OCI-LY3 (cell line): ENCODE measurements at regions not wholly inside any gene's neighbourhood (a gene's known extent, or its start where the extent isn't known, plus 50 kb on each side); places are given as distances from the start of the nearest gene placed in this dataset.

ENCODE experiments used
- H2AFZ ChIP-seq: fragments of 200-600, 300-600 bp; shearing (Covaris generic); 2 replicates; pipeline ENCODE4 v1.6.0; 2014; ENCODE audit warnings: antibody characterized with exemption, low read depth, low read length
- H3K27ac ChIP-seq: fragments of 200-600, 300-600 bp; sonication (generic); 2 replicates; pipeline ENCODE4 v1.5.1; 2014; ENCODE audit warnings: mild to moderate bottlenecking, low read length, moderate library complexity, mixed read lengths
- H3K27me3 ChIP-seq: fragments of 200-600, 300-600 bp; sonication (generic); 2 replicates; pipeline ENCODE4 v1.6.1; 2014; ENCODE audit warnings: low read depth, low read length, mixed read lengths
- H3K36me3 ChIP-seq: fragments of 200-600, 300-600 bp; sonication (generic); replicated peaks from 2 replicates; pipeline ENCODE3; 2014; ENCODE audit warnings: low read depth, low read length, mixed read lengths
- H3K4me1 ChIP-seq: fragments of 300-600, 200-600 bp; sonication (generic); 2 replicates; pipeline ENCODE4 v1.6.1; 2014; ENCODE audit warnings: low read length, mixed read lengths
- H3K4me2 ChIP-seq: fragments of 200-600, 300-600 bp; sonication (generic); 2 replicates; pipeline ENCODE4 v1.6.1; 2014; ENCODE audit warnings: low read length, mixed read lengths
- H3K4me3 ChIP-seq: fragments of 300-600, 200-600 bp; sonication (generic); 2 replicates; pipeline ENCODE4 v1.5.1; 2014; ENCODE audit warnings: antibody characterized with exemption, mild to moderate bottlenecking, low read length, moderate library complexity
- H3K79me2 ChIP-seq: fragments of 300-600, 200-600 bp; shearing (Covaris generic); 2 replicates; pipeline ENCODE4 v1.6.1; 2014; ENCODE audit warnings: mild to moderate bottlenecking, low read length, mixed read lengths
- H3K9ac ChIP-seq: fragments of 300-600, 200-600 bp; shearing (Covaris generic); 2 replicates; pipeline ENCODE4 v1.6.0; 2014; ENCODE audit warnings: mild to moderate bottlenecking, low read length, moderate library complexity
- H3K9me3 ChIP-seq: fragments of 200-600, 300-600 bp; shearing (Covaris generic); 2 replicates; pipeline ENCODE4 v1.6.1; 2014; ENCODE audit warnings: low read length, mixed read lengths; ENCODE audit not compliant: insufficient read depth
- H4K20me1 ChIP-seq: fragments of 200-600, 300-600 bp; sonication (generic); 2 replicates; pipeline ENCODE4 v1.6.1; 2016; ENCODE audit warnings: low read length, mixed read lengths; ENCODE audit not compliant: insufficient read depth
- EZH2phosphoT487 ChIP-seq: fragments of 200-600 bp; shearing (Covaris generic); IDR thresholded peaks from 2 replicates; pipeline ENCODE4 v1.6.1; 2018; ENCODE audit warnings: antibody characterized with exemption, mixed run types, low read depth
- TF ChIP-seq, protein P1 (sequence below): fragments of 200-600, 300-600 bp; sonication (generic); IDR thresholded peaks from 2 replicates; pipeline ENCODE4 v1.5.1; 2014; ENCODE audit warnings: antibody characterized with exemption, low read length, low read depth

DNA sequence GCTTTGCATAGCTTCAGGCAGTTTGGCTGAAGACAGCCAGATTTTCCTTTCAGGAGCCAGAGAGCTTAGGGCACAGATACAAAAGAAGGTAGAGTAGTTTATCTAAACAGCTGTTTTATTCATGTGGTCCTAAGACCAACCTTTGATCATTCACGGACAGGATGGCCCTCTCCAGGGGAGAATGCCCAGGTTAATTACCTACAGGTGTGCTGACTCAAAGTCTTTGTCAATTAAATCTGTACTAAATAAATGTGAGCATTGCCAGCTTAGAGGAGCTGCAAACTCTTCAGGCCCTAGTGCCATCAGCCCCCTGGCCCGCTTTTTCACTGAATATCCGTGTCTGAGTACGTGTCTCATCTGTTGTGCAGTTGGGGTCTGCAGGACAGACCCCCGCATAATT, 554.7 kb downstream of the NUP35 start:
- Histone ChIP-seq H3K36me3 (no peaks in the 10 kb centered on the region), H3K27ac (no peak overlapping the region), H3K4me2 (no peak overlapping the region), H3K9ac (no peak overlapping the region), H3K4me1 (no peaks in the 10 kb centered on the region), H3K27me3 (no peaks in the 10 kb centered on the region), H3K9me3 (no peaks in the 10 kb centered on the region), H4K20me1 (no peaks in the 10 kb centered on the region), H3K4me3 (no peak overlapping the region), H3K79me2 (no peaks in the 10 kb centered on the region), H2AFZ (no peak overlapping the region)
- no peak for TF ChIP-seq EZH2phosphoT487
- TF ChIP-seq, protein P1, sequence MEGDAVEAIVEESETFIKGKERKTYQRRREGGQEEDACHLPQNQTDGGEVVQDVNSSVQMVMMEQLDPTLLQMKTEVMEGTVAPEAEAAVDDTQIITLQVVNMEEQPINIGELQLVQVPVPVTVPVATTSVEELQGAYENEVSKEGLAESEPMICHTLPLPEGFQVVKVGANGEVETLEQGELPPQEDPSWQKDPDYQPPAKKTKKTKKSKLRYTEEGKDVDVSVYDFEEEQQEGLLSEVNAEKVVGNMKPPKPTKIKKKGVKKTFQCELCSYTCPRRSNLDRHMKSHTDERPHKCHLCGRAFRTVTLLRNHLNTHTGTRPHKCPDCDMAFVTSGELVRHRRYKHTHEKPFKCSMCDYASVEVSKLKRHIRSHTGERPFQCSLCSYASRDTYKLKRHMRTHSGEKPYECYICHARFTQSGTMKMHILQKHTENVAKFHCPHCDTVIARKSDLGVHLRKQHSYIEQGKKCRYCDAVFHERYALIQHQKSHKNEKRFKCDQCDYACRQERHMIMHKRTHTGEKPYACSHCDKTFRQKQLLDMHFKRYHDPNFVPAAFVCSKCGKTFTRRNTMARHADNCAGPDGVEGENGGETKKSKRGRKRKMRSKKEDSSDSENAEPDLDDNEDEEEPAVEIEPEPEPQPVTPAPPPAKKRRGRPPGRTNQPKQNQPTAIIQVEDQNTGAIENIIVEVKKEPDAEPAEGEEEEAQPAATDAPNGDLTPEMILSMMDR, result no peak

DNA sequence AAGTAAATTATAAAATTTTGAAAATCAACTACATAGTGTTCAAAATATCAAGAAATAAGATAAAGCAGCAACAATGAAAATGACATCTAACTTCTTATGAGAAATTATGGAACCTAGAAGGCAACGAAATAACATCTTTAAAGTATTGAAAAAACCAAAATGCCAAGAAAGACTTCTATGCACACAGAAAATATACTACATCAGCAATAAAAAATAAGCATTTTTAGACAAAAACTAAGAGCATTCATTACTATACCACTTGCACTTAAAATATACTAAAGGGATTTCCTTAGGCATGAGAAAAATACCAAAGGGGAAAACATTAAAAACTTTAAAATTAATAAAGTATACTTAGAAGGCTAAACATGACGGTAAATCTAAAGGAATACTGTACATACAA, 556.3 kb downstream of the NUP35 start:
- Histone ChIP-seq H3K27ac (no peak overlapping the region), H3K4me3 (no peak overlapping the region), H2AFZ (no peak overlapping the region), H3K9ac (no peak overlapping the region), H4K20me1 (no peaks in the 10 kb centered on the region), H3K27me3 (no peaks in the 10 kb centered on the region), H3K9me3 (no peaks in the 10 kb centered on the region), H3K79me2 (no peaks in the 10 kb centered on the region), H3K4me2 (no peak overlapping the region), H3K4me1 (no peaks in the 10 kb centered on the region), H3K36me3 (no peaks in the 10 kb centered on the region)
- TF ChIP-seq, protein P1, result no peak
- TF ChIP-seq EZH2phosphoT487, result no peak

DNA sequence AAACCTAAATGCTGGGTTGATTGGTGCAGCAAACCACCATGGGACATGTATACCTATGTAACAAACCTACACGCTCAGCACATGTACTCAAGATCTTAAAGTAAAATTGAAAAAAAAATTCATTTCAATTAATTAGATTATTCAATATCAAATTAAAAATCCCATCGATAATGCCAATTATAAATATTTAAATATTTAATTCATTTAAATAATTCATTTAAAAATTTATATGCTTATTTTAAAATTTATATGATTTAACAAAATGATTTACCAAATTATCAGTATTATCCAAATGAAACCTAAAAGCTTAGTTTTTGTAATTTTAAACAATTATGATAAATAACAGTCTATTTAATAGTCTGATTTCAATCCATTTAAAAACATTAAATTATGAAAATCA, 560.4 kb downstream of the NUP35 start:
- Histone ChIP-seq H3K9me3 (no peaks in the 10 kb centered on the region), H3K4me2 (no peak overlapping the region), H3K4me3 (no peak overlapping the region), H4K20me1 (no peaks in the 10 kb centered on the region), H3K4me1 (no peaks in the 10 kb centered on the region), H3K9ac (no peak overlapping the region), H3K79me2 (no peaks in the 10 kb centered on the region), H2AFZ (no peak overlapping the region), H3K27me3 (no peaks in the 10 kb centered on the region), H3K36me3 (no peaks in the 10 kb centered on the region), H3K27ac (no peak overlapping the region)
- TF ChIP-seq, protein P1, result no peak
- no peak for TF ChIP-seq EZH2phosphoT487

DNA sequence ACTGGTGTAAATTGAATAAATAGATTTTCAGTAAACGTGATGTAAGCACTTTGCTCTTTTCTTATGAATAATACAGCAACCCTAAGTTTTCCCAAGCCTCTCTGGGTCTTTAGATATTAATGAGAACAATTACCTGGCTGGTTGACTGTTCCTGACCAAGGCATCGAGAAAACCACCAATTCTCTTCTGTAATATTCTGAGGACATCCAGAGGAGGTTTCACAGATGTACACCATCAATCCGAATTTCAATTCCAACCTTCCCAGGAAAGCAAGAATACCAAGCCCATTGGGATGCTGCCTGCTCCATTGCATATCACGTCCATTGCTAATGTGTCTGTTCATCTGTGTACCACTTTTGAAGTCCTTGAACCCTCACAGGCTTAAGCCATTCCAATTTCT, 571.8 kb downstream of the NUP35 start:
- no peak overlapping the region for H3K9ac ChIP-seq
- no peaks in the 10 kb centered on the region for H3K27me3 ChIP-seq
- no peak overlapping the region for H2AFZ ChIP-seq
- H3K4me3 ChIP-seq, result no peak overlapping the region
- H3K4me2 ChIP-seq, result no peak overlapping the region
- no peaks in the 10 kb centered on the region for H3K36me3 ChIP-seq
- no peak overlapping the region for H3K27ac ChIP-seq
- H3K79me2 ChIP-seq, result no peaks in the 10 kb centered on the region
- no peaks in the 10 kb centered on the region for H4K20me1 ChIP-seq
- H3K4me1 ChIP-seq, result no peaks in the 10 kb centered on the region
- TF ChIP-seq EZH2phosphoT487, result no peak
- TF ChIP-seq, protein P1, result no peak
- peaks cover 4% of the 10 kb centered on the region; the same call in 1 of the 2 replicates for H3K9me3 ChIP-seq
